Fibroblast of lung (primary cell): ENCODE measurements at regions not wholly inside any gene's neighbourhood (a gene's known extent, or its start where the extent isn't known, plus 50 kb on each side); places are given as distances from the start of the nearest gene placed in this dataset.

Source experiments
- CTCF ChIP-seq, 2 donors: IDR thresholded peaks in 1 of 2; conservative IDR thresholded peaks in 1 of 2; 1 replicate in 1 of 2; 2 replicates in 1 of 2; pipeline ENCODE4 v1.5.1; 2011 to 2012; ENCODE audit warnings: low read length in 2 of 2, control low read depth in 1 of 2, inconsistent platforms in 1 of 2, low read depth in 1 of 2, mild to moderate bottlenecking in 1 of 2
- EZH2 ChIP-seq: IDR thresholded peaks from 2 replicates; pipeline ENCODE4 v1.5.1; 2012; ENCODE audit warnings: low read length, control low read depth, mild to moderate bottlenecking; ENCODE audit errors: missing control alignments

- TF ChIP-seq CTCF (conservative IDR thresholded peaks at IDR 0.05 in 1 of 2, IDR thresholded peaks at IDR 0.05 in 1 of 2; ENCODE audit: low read depth in 1 of 2, low read length in 2 of 2), result no peak
- TF ChIP-seq EZH2, result no peak
These were observed 226.9 kb downstream of the TTLL2 start for GRCh38 chr6:167551628-167552257.
